HT1080 (cell line): ENCODE measurements at regions not wholly inside any gene's neighbourhood (a gene's known extent, or its start where the extent isn't known, plus 50 kb on each side); places are given as distances from the start of the nearest gene placed in this dataset.
A peak's percentile ranks its signal among the peaks of the same experiment; 100 is the strongest.

ENCODE experiments used
- DNase-seq: peaks from one replicate; pipeline ENCODE4 v3.0.0-alpha.2; 2015; ENCODE audit warnings: low read depth

- peak; percentile 25 for DNase-seq
Measured at GRCh38 chr14:76950055-76951020, 78.2 kb downstream of the IRF2BPL start.

- no peak for DNase-seq
Measured at GRCh38 chr14:76948976-76949375, 79.5 kb downstream of the IRF2BPL start.

DNA sequence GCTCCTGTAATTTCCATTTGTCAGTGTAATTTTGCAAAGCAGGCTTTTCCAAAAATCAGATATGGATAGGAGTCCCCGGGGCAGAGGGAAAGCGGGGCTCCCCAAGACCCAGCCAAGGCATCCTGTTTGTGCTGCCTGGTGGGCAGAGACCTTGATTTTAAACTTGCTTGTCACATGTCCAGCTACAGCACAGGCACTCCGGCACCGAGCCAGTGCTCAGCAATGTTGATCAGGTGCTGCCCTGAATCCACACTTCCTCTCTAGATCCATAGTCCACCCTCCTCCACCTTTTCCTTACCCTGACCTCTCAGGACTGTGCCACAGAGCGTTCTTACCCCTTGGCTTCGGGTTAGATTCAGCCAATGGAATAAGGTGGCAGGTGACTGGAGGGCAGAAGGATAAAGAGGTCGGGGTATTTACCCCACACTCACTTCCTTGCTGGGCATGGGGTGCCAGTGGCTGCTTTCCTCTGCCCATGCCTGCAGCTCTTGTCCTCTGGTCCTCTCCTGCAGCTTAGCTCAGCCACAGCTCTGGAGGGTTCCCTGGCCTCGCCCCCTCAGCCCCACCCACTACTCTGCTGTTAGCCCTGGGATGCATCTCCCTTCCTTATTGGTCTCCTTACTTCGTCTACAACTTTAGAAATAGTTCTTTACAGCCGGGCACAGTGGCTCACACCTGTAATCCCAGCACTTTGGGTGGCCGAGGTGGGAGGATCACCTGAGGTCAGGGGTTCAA is 80.1 kb downstream of the IRF2BPL start:
- DNase-seq = no peak

DNA sequence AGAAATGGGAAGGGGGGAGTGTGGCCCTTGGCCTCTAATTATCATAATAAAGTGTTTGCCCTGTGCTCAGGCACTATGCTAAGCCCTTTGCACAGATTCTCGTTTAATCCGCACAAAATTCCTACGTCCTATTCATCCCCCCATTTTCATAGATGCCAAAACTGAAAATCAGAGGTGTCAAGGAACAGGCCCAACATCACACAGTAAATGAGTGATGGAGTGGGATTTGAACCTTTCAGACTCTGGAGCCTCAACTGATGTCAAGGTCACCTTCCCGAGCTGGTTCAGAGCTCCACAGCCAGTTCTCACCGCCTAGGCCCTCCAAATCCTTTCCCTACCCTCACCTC is 80.7 kb downstream of the IRF2BPL start:
- DNase-seq = no peak

- peak; percentile 89 for DNase-seq
Measured at GRCh38 chr14:76947078-76947837, 81.2 kb downstream of the IRF2BPL start.

GRCh38 chr14:76946753-76947077 is 81.8 kb downstream of the IRF2BPL start:
- DNase-seq = no peak

DNA sequence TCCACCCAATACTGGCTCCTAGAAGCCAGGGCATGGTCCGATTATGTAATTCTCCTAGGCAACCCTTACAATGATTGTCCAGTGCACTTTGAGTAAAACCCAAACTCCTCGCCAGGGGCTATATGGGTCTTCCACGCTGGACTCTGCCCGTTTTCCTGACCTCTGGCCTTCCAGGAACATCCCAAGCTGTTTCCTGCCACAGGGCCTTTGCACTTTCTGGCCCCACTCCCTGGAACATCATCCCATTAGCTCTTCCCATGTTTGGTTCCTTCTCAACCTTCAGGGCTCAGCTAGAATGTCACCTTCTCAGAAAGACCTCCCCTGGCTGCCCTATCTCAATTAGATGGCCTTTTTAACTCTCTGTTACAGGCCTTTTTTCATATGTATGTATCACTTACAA is 85.4 kb downstream of the IRF2BPL start:
- DNase-seq = no peak

DNA sequence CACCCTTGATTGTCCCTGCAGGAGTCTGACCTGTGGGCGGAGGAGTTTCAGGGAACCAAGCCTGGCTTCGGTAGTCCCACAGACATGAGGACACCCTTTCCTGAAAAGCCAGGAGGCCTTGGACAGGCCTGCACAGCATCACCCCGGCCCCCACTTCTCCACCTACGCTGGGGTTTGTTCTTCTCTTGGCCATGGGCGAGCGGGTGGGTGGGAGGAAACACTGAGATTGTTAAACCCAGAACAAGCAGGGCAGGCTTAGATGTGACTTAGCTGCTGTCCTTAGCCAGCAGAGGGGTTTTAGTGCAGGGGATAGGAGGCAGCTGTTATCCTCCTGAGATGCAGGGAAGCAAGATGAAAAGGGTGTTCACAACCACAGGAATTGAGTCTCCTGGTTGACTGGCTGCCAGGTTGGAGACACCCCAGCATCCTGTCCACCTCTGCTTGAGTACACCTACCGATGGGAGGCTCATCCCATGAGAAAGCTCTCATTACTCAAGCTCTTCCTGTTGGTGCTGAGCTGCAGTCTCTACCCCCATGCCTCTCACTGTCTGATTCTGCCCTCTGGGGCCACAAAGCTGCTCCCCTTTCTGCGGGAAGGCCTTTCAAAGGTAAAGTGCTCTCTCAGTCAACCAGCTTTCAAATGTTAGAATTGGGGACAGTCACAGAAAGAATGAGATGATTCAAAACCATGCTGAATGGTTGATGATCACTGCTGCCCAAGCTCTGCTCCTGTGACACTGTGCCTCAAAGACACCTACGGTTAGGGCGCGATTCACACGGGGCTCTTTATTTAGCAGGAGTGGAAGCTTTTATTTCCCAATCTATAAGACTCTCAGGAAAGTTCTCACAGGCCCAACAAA is 86.3 kb downstream of the IRF2BPL start:
- no peak for DNase-seq

DNA sequence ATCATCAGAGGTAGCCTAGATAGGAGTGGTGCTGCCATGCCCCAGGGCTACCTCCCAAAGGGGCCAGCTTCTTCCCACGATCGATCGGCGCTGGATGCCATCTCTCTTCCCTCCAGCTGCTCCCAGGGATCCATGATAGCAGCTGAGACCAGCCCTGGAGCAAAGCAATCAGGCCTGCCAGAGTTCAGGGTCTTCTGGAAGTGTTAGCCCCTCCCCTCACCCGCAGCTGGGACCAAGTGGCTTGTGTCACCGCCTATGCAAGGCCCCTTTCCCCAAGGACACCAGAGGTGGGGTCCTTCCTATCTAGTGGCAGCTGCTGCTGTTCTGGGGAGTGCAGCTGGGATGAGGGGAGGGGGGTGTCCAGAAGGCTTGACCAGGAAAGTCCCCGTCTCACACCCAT is 87.0 kb downstream of the IRF2BPL start:
- DNase-seq = no peak

- DNase-seq = no peak
Measured at GRCh38 chr14:76940021-76940760, 88.3 kb downstream of the IRF2BPL start.

DNA sequence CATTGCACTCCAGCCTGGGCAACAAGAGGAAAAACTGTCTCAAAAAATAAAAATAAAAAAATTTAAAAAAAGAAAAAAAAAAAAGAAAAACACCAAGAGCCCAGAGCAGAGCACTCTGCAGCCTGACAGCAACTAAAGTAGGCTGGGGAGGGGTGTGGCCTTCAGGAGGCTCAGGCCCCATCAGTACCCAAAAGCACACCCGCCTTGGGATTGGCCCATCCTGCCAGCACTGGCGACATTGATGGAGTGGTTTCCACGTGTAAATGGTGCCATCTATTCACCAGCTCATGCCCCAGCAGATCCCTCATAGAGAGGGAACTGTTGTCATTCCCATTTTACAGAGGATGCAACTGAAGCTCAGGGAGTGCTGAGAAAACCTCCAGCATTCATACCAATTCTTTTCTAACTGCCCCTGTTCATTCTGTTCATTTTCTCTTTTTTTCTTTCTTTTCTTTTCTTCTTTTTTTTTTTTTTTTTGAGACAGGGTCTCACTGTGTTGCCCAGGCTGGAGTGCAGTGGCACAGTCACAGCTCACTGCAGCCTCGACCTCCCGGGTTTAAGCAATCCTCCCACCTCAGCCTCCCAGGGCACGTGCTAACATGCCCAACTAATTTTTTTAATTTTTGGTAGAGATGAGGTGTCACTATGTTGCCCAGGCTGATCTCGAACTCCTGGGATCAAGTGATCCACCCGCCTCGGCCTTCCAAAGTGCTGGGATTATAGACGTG is 89.3 kb downstream of the IRF2BPL start:
- DNase-seq = no peak

GRCh38 chr14:76938092-76938500 is 90.4 kb downstream of the IRF2BPL start:
- DNase-seq = peak; percentile 29

GRCh38 chr14:76937181-76938091 is 91.1 kb downstream of the IRF2BPL start:
- peak; percentile 40 for DNase-seq

- DNase-seq = no peak
Measured at GRCh38 chr14:76936483-76936882, 92.0 kb downstream of the IRF2BPL start.

DNA sequence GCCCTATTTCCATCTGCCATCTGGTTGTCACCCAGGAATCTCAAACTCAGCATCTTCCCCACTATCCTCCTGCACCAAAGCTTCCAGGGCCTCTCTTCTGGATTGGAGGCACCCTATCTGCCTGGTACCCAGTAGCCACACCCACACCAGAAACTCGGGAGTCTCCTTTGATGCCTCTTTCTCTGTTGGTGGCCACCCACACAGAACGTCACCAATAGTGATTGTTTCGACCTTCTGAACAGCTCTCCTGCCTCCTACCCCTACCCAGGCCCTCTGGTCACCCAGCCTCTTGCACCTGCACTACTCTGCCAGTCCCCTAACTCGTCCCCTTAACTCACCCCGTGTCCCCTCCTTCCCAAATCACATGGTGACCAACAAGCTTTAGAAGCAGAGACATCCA is 95.0 kb downstream of the IRF2BPL start:
- DNase-seq = no peak

GRCh38 chr14:76931631-76932402 is 96.7 kb downstream of the IRF2BPL start:
- no peak for DNase-seq

DNA sequence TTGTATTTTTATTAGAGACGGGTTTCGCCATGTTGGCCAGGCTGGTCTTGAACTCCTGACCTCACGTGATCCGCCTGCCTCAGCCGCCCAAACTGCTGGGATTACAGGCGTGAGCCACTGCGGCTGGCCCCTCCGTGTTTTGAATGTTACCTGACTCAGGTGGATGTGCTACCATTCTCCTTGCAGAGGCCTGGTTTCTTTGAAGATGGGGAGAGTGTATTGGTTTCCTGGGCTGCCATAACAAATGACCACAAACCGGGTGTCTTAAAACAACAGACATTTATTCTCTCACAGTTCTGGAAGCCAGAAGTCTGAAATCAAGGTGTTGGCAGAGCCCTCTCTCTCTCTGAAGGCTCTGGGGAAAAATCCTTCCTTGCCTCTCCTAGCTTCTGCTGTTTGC is 98.0 kb downstream of the IRF2BPL start:
- no peak for DNase-seq

DNA sequence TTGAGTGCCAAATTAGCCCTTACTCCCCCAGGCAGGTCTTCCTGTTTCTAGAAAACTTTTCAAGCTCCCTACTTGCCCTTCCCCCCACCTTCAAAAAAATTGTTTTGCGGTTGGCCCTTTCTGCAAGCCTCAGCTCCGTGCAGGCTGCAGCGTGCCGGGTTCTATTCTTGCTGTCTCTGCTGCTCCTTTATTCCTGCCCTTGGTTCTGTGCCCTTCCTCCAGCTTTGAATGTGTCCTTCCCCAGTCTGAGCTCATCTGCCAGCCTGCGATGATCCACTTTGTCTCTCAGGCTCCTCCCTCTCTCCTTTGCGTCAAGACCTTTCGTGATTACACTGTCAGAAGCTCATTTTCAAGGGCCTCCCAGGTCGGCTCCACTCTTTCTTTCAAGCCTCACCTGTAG is 98.6 kb downstream of the IRF2BPL start:
- DNase-seq = no peak
